ENCODE measurements at regions not wholly inside any gene's neighbourhood (a gene's known extent, or its start where the extent isn't known, plus 50 kb on each side); places are given as distances from the start of the nearest gene placed in this dataset.
"Not testable (repeated sequence)": the region's sequence is repeated elsewhere in the genome, so short reads cannot be mapped to it uniquely, and the experiment has no call there.

GRCh38 chr18:5830902-5831301 is 64.4 kb downstream of the TMEM200C start:
- not testable (repeated sequence) for H3K9me3 ChIP-seq (ENCODE audit: control insufficient read depth, insufficient read depth, low read length); H3K4me1 ChIP-seq (ENCODE audit: control insufficient read depth, insufficient read depth, low read length); H3K27ac ChIP-seq (ENCODE audit: low read depth, low read length); H3K36me3 ChIP-seq (ENCODE audit: control insufficient read depth, insufficient read depth, low read length); H3K9ac ChIP-seq (ENCODE audit: low read depth, low read length); H3K4me3 ChIP-seq (ENCODE audit: low read depth, low read length); H3K27me3 ChIP-seq (ENCODE audit: control insufficient read depth, insufficient read depth, low read length)

- no peaks in the 10 kb centered on the region for H3K36me3 ChIP-seq (ENCODE audit: control insufficient read depth, insufficient read depth, low read length)
- no peak overlapping the region for H3K4me3 ChIP-seq (ENCODE audit: low read depth, low read length)
- no peaks in the 10 kb centered on the region for H3K9me3 ChIP-seq (ENCODE audit: control insufficient read depth, insufficient read depth, low read length)
- H3K9ac ChIP-seq (ENCODE audit: low read depth, low read length) = no peak overlapping the region
- H3K4me1 ChIP-seq (ENCODE audit: control insufficient read depth, insufficient read depth, low read length) = peaks cover 12% of the 10 kb centered on the region
- no peaks in the 10 kb centered on the region for H3K27me3 ChIP-seq (ENCODE audit: control insufficient read depth, insufficient read depth, low read length)
- no peak overlapping the region for H3K27ac ChIP-seq (ENCODE audit: low read depth, low read length)
These were observed 66.4 kb downstream of the TMEM200C start for GRCh38 chr18:5828913-5829312.

GRCh38 chr18:5825663-5826062 is 69.7 kb downstream of the TMEM200C start:
- Histone ChIP-seq H3K27ac (ENCODE audit: low read depth, low read length) (no peak overlapping the region), H3K4me3 (ENCODE audit: low read depth, low read length) (no peak overlapping the region), H3K27me3 (ENCODE audit: control insufficient read depth, insufficient read depth, low read length) (no peaks in the 10 kb centered on the region), H3K36me3 (ENCODE audit: control insufficient read depth, insufficient read depth, low read length) (no peaks in the 10 kb centered on the region), H3K9me3 (ENCODE audit: control insufficient read depth, insufficient read depth, low read length) (no peaks in the 10 kb centered on the region), H3K4me1 (ENCODE audit: control insufficient read depth, insufficient read depth, low read length) (peaks cover 14% of the 10 kb centered on the region), H3K9ac (ENCODE audit: low read depth, low read length) (no peak overlapping the region)

GRCh38 chr18:5824370-5824984 is 70.8 kb downstream of the TMEM200C start:
- Histone ChIP-seq H3K4me3 (ENCODE audit: low read depth, low read length) (no peak overlapping the region), H3K9me3 (ENCODE audit: control insufficient read depth, insufficient read depth, low read length) (no peaks in the 10 kb centered on the region), H3K4me1 (ENCODE audit: control insufficient read depth, insufficient read depth, low read length) (peaks cover 14% of the 10 kb centered on the region), H3K9ac (ENCODE audit: low read depth, low read length) (no peak overlapping the region), H3K27ac (ENCODE audit: low read depth, low read length) (no peak overlapping the region), H3K36me3 (ENCODE audit: control insufficient read depth, insufficient read depth, low read length) (no peaks in the 10 kb centered on the region), H3K27me3 (ENCODE audit: control insufficient read depth, insufficient read depth, low read length) (no peaks in the 10 kb centered on the region)

- Histone ChIP-seq H3K27ac (ENCODE audit: low read depth, low read length) (no peak overlapping the region), H3K27me3 (ENCODE audit: control insufficient read depth, insufficient read depth, low read length) (no peaks in the 10 kb centered on the region), H3K4me3 (ENCODE audit: low read depth, low read length) (no peak overlapping the region), H3K36me3 (ENCODE audit: control insufficient read depth, insufficient read depth, low read length) (no peaks in the 10 kb centered on the region), H3K9me3 (ENCODE audit: control insufficient read depth, insufficient read depth, low read length) (no peaks in the 10 kb centered on the region), H3K4me1 (ENCODE audit: control insufficient read depth, insufficient read depth, low read length) (no peaks in the 10 kb centered on the region), H3K9ac (ENCODE audit: low read depth, low read length) (no peak overlapping the region)
These were observed 77.5 kb downstream of the TMEM200C start for GRCh38 chr18:5817816-5818215.

GRCh38 chr18:5806860-5807259 is 88.5 kb downstream of the TMEM200C start:
- no peaks in the 10 kb centered on the region for H3K4me1 ChIP-seq (ENCODE audit: control insufficient read depth, insufficient read depth, low read length)
- H3K9me3 ChIP-seq (ENCODE audit: control insufficient read depth, insufficient read depth, low read length) = peaks cover 45% of the 10 kb centered on the region
- H3K27ac ChIP-seq (ENCODE audit: low read depth, low read length) = no peak overlapping the region
- no peak overlapping the region for H3K4me3 ChIP-seq (ENCODE audit: low read depth, low read length)
- no peaks in the 10 kb centered on the region for H3K36me3 ChIP-seq (ENCODE audit: control insufficient read depth, insufficient read depth, low read length)
- H3K9ac ChIP-seq (ENCODE audit: low read depth, low read length) = no peak overlapping the region
- no peaks in the 10 kb centered on the region for H3K27me3 ChIP-seq (ENCODE audit: control insufficient read depth, insufficient read depth, low read length)

- Histone ChIP-seq H3K4me3 (ENCODE audit: low read depth, low read length) (no peak overlapping the region), H3K36me3 (ENCODE audit: control insufficient read depth, insufficient read depth, low read length) (no peaks in the 10 kb centered on the region), H3K27ac (ENCODE audit: low read depth, low read length) (no peak overlapping the region), H3K9ac (ENCODE audit: low read depth, low read length) (no peak overlapping the region), H3K4me1 (ENCODE audit: control insufficient read depth, insufficient read depth, low read length) (no peaks in the 10 kb centered on the region), H3K9me3 (ENCODE audit: control insufficient read depth, insufficient read depth, low read length) (no peaks in the 10 kb centered on the region), H3K27me3 (ENCODE audit: control insufficient read depth, insufficient read depth, low read length) (no peaks in the 10 kb centered on the region)
These were observed 107.4 kb downstream of the TMEM200C start for GRCh38 chr18:5787936-5788335.

- Histone ChIP-seq H3K9me3 (ENCODE audit: control insufficient read depth, insufficient read depth, low read length) (no peaks in the 10 kb centered on the region), H3K27ac (ENCODE audit: low read depth, low read length) (no peak overlapping the region), H3K4me3 (ENCODE audit: low read depth, low read length) (no peak overlapping the region), H3K4me1 (ENCODE audit: control insufficient read depth, insufficient read depth, low read length) (no peaks in the 10 kb centered on the region), H3K27me3 (ENCODE audit: control insufficient read depth, insufficient read depth, low read length) (no peaks in the 10 kb centered on the region), H3K36me3 (ENCODE audit: control insufficient read depth, insufficient read depth, low read length) (no peaks in the 10 kb centered on the region), H3K9ac (ENCODE audit: low read depth, low read length) (no peak overlapping the region)
These were observed 115.4 kb downstream of the TMEM200C start for GRCh38 chr18:5779922-5780321.

GRCh38 chr18:5772306-5773105 is 122.8 kb downstream of the TMEM200C start:
- no peak overlapping the region for H3K27ac ChIP-seq (ENCODE audit: low read depth, low read length)
- no peak overlapping the region for H3K4me3 ChIP-seq (ENCODE audit: low read depth, low read length)

GRCh38 chr18:5771343-5771742 is 124.0 kb downstream of the TMEM200C start:
- H3K27ac ChIP-seq (ENCODE audit: low read depth, low read length) = no peak overlapping the region
- peaks cover 10% of the 10 kb centered on the region for H3K4me1 ChIP-seq (ENCODE audit: control insufficient read depth, insufficient read depth, low read length)
- H3K27me3 ChIP-seq (ENCODE audit: control insufficient read depth, insufficient read depth, low read length) = no peaks in the 10 kb centered on the region
- H3K9ac ChIP-seq (ENCODE audit: low read depth, low read length) = no peak overlapping the region
- no peak overlapping the region for H3K4me3 ChIP-seq (ENCODE audit: low read depth, low read length)
- no peaks in the 10 kb centered on the region for H3K9me3 ChIP-seq (ENCODE audit: control insufficient read depth, insufficient read depth, low read length)
- H3K36me3 ChIP-seq (ENCODE audit: control insufficient read depth, insufficient read depth, low read length) = no peaks in the 10 kb centered on the region

More at GRCh38 chr18:5772306-5773105, 122.8 kb downstream of the TMEM200C start:
- Histone ChIP-seq H3K36me3 (ENCODE audit: control insufficient read depth, insufficient read depth, low read length) (no peaks in the 10 kb centered on the region), H3K9me3 (ENCODE audit: control insufficient read depth, insufficient read depth, low read length) (no peaks in the 10 kb centered on the region), H3K4me1 (ENCODE audit: control insufficient read depth, insufficient read depth, low read length) (peaks cover 10% of the 10 kb centered on the region), H3K9ac (ENCODE audit: low read depth, low read length) (no peak overlapping the region), H3K27me3 (ENCODE audit: control insufficient read depth, insufficient read depth, low read length) (no peaks in the 10 kb centered on the region)

GRCh38 chr18:5770176-5770575 is 125.1 kb downstream of the TMEM200C start:
- H3K36me3 ChIP-seq (ENCODE audit: control insufficient read depth, insufficient read depth, low read length) = no peaks in the 10 kb centered on the region
- no peak overlapping the region for H3K4me3 ChIP-seq (ENCODE audit: low read depth, low read length)
- H3K4me1 ChIP-seq (ENCODE audit: control insufficient read depth, insufficient read depth, low read length) = peaks cover 10% of the 10 kb centered on the region
- no peaks in the 10 kb centered on the region for H3K27me3 ChIP-seq (ENCODE audit: control insufficient read depth, insufficient read depth, low read length)
- no peak overlapping the region for H3K9ac ChIP-seq (ENCODE audit: low read depth, low read length)
- H3K9me3 ChIP-seq (ENCODE audit: control insufficient read depth, insufficient read depth, low read length) = no peaks in the 10 kb centered on the region
- no peak overlapping the region for H3K27ac ChIP-seq (ENCODE audit: low read depth, low read length)

All from HUES48 (cell line).